Thoracic aorta (tissue), 2 donors: ENCODE measurements at regions not wholly inside any gene's neighbourhood (a gene's known extent, or its start where the extent isn't known, plus 50 kb on each side); places are given as distances from the start of the nearest gene placed in this dataset.

Experiments
- ATAC-seq: fragments of 150-250 bp; one replicate; pipeline ENCODE4 v1.8.0; 2017; ENCODE audit warnings: low read depth; ENCODE audit not compliant: insufficient number of reproducible peaks, low FRiP score
- DNase-seq: peaks from one replicate; pipeline ENCODE4 v3.0.0-alpha.2; 2020; ENCODE audit warnings: low spot score
- H3K27ac ChIP-seq, 2 donors: fragments of 200-600 bp; sonication (generic); 1 replicate in 1 of 2; 2 replicates in 1 of 2; pipeline ENCODE4 v1.5.1; 2016; ENCODE audit warnings: mild to moderate bottlenecking in 2 of 2, moderate library complexity in 2 of 2
- H3K27me3 ChIP-seq: fragments of 200-600 bp; sonication (generic); replicated peaks from 2 replicates; pipeline ENCODE4 v1.6.0; 2016; ENCODE audit warnings: mild to moderate bottlenecking; ENCODE audit not compliant: insufficient read depth
- H3K36me3 ChIP-seq: fragments of 200-600 bp; sonication (generic); one replicate; pipeline ENCODE4 v1.5.1; 2016
- H3K4me1 ChIP-seq, 2 donors: fragments of 200-600 bp; sonication (generic); 1 replicate in 1 of 2; 2 replicates in 1 of 2; pipeline versions ENCODE4 v1.5.1 to v1.6.0; 2016; ENCODE audit warnings: low read depth in 2 of 2, mild to moderate bottlenecking in 1 of 2; ENCODE audit not compliant: control insufficient read depth in 1 of 2
- H3K4me3 ChIP-seq: fragments of 200-600 bp; sonication (generic); 2 replicates; pipeline ENCODE4 v1.5.1; 2016; ENCODE audit warnings: mild to moderate bottlenecking
- H3K9me3 ChIP-seq: fragments of 200-600 bp; sonication (generic); 2 replicates; pipeline ENCODE4 v1.5.1; 2016
- CTCF ChIP-seq: fragments of 200-600 bp; sonication (generic); IDR thresholded peaks from one replicate; pipeline ENCODE4 v1.5.1; 2019; ENCODE audit warnings: antibody characterized with exemption

GRCh38 chr13:103187721-103188156 is 121.5 kb upstream of the SLC10A2 start:
- H3K4me3 ChIP-seq: no peak overlapping the region

GRCh38 chr13:103184413-103184812 is 118.2 kb upstream of the SLC10A2 start:
- ATAC-seq (no peak), DNase-seq (no peak)
- H3K27me3 ChIP-seq: no peaks in the 10 kb centered on the region
- H3K36me3 ChIP-seq: no peaks in the 10 kb centered on the region
- H3K9me3 ChIP-seq: no peaks in the 10 kb centered on the region
- H3K27ac ChIP-seq: no peak overlapping the region
- no peaks in the 10 kb centered on the region for H3K4me1 ChIP-seq
- H3K4me3 ChIP-seq: no peak overlapping the region
- no peak for TF ChIP-seq CTCF

More at GRCh38 chr13:103187721-103188156, 121.5 kb upstream of the SLC10A2 start:
- DNase-seq (no peak), ATAC-seq (no peak)
- no peak for TF ChIP-seq CTCF
- no peaks in the 10 kb centered on the region for H3K4me1 ChIP-seq
- H3K36me3 ChIP-seq: no peaks in the 10 kb centered on the region
- H3K9me3 ChIP-seq: no peaks in the 10 kb centered on the region
- no peaks in the 10 kb centered on the region for H3K27me3 ChIP-seq
- H3K27ac ChIP-seq: no peak overlapping the region

- Histone ChIP-seq H3K27me3 (no peaks in the 10 kb centered on the region), H3K9me3 (no peaks in the 10 kb centered on the region), H3K36me3 (no peaks in the 10 kb centered on the region), H3K27ac (no peak overlapping the region), H3K4me1 (no peaks in the 10 kb centered on the region), H3K4me3 (no peak overlapping the region)
- ATAC-seq (no peak), DNase-seq (no peak)
- TF ChIP-seq CTCF: no peak
These were observed 113.0 kb upstream of the SLC10A2 start for GRCh38 chr13:103178986-103179943.

GRCh38 chr13:103174966-103175365 is 108.7 kb upstream of the SLC10A2 start:
- Histone ChIP-seq H3K9me3 (no peaks in the 10 kb centered on the region), H3K4me3 (no peak overlapping the region), H3K36me3 (no peaks in the 10 kb centered on the region), H3K4me1 (no peaks in the 10 kb centered on the region), H3K27me3 (no peaks in the 10 kb centered on the region), H3K27ac (no peak overlapping the region)
- DNase-seq: no peak
- no peak for TF ChIP-seq CTCF
- no peak for ATAC-seq

GRCh38 chr13:103168901-103169508 is 102.8 kb upstream of the SLC10A2 start:
- no peak for ATAC-seq
- no peak overlapping the region for H3K4me3 ChIP-seq
- H3K36me3 ChIP-seq: no peaks in the 10 kb centered on the region
- H3K9me3 ChIP-seq: no peaks in the 10 kb centered on the region
- no peaks in the 10 kb centered on the region for H3K27me3 ChIP-seq
- DNase-seq: no peak
- no peaks in the 10 kb centered on the region for H3K4me1 ChIP-seq
- TF ChIP-seq CTCF: no peak
- no peak overlapping the region for H3K27ac ChIP-seq
